SU-DHL-6 (cell line): ENCODE measurements at regions not wholly inside any gene's neighbourhood (a gene's known extent, or its start where the extent isn't known, plus 50 kb on each side); places are given as distances from the start of the nearest gene placed in this dataset.

Experiments
- H2AFZ ChIP-seq: fragments of 200-600 bp; sonication (generic); 2 replicates; pipeline ENCODE4 v1.6.1; 2014; ENCODE audit warnings: low read depth, mild to moderate bottlenecking, moderate library complexity, mixed read lengths, antibody characterized with exemption, low read length; ENCODE audit not compliant: severe bottlenecking
- H3F3A ChIP-seq: fragments of 200-600 bp; shearing (Covaris generic); 2 replicates; pipeline ENCODE4 v1.6.0; 2016; ENCODE audit warnings: antibody characterized with exemption, mild to moderate bottlenecking; ENCODE audit not compliant: insufficient read depth
- H3K27ac ChIP-seq: fragments of 200-600 bp; sonication (generic); 2 replicates; pipeline ENCODE4 v1.5.1; 2016; ENCODE audit warnings: low read depth, mild to moderate bottlenecking, low read length, moderate library complexity, mixed read lengths
- H3K27me3 ChIP-seq: fragments of 200-600 bp; sonication (generic), shearing (Covaris generic); 2 replicates; pipeline ENCODE4 v1.6.0; 2014; ENCODE audit warnings: mild to moderate bottlenecking, low read length
- H3K36me3 ChIP-seq: fragments of 200-600 bp; sonication (generic); 2 replicates; pipeline ENCODE4 v1.6.1; 2014; ENCODE audit warnings: mild to moderate bottlenecking, low read length, mixed read lengths
- H3K4me2 ChIP-seq: fragments of 300-600, 200-600 bp; shearing (Covaris generic), sonication (generic); 2 replicates; pipeline ENCODE4 v1.6.0; 2014; ENCODE audit warnings: low read length, low read depth, mild to moderate bottlenecking; ENCODE audit not compliant: poor library complexity, severe bottlenecking
- H3K4me3 ChIP-seq: fragments of 200-600 bp; sonication (generic); 2 replicates; pipeline ENCODE4 v1.5.1; 2014; ENCODE audit warnings: antibody characterized with exemption, low read length, mild to moderate bottlenecking, mixed read lengths; ENCODE audit not compliant: insufficient read depth, poor library complexity, severe bottlenecking
- H3K79me2 ChIP-seq: fragments of 200-600 bp; sonication (generic); 2 replicates; pipeline ENCODE4 v1.6.1; 2014; ENCODE audit warnings: mild to moderate bottlenecking, low read length, moderate library complexity; ENCODE audit not compliant: insufficient read depth
- H3K9ac ChIP-seq: fragments of 200-600 bp; sonication (generic); 2 replicates; pipeline ENCODE4 v1.7.0; 2014; ENCODE audit warnings: mild to moderate bottlenecking, low read length
- H3K9me2 ChIP-seq: fragments of 200-600 bp; sonication (generic); replicated peaks from 2 replicates; pipeline ENCODE4 v1.6.1; 2014; ENCODE audit warnings: low read length; ENCODE audit not compliant: insufficient read depth
- H3K9me3 ChIP-seq: fragments of 200-600 bp; sonication (generic); 2 replicates; pipeline ENCODE4 v1.6.1; 2014; ENCODE audit warnings: low read length, mixed read lengths; ENCODE audit not compliant: insufficient read depth
- H4K20me1 ChIP-seq: fragments of 200-600 bp; sonication (generic); 2 replicates; pipeline ENCODE4 v1.6.1; 2014; ENCODE audit warnings: low read depth, mild to moderate bottlenecking, antibody characterized with exemption, low read length, moderate library complexity, mixed read lengths
- EZH2phosphoT487 ChIP-seq: fragments of 200-600 bp; sonication (generic), shearing (Covaris generic); conservative IDR thresholded peaks from 2 replicates; pipeline ENCODE4 v1.6.1; 2018; ENCODE audit warnings: mild to moderate bottlenecking, antibody characterized with exemption, low read length, moderate library complexity, mixed read lengths
- TF ChIP-seq, protein P1 (sequence below): fragments of 200-600 bp; sonication (generic); IDR thresholded peaks from one replicate; pipeline ENCODE4 v1.5.1; 2017; ENCODE audit warnings: antibody characterized with exemption, mild to moderate bottlenecking, low read length, moderate library complexity; ENCODE audit not compliant: insufficient read depth, poor library complexity, severe bottlenecking

- Histone ChIP-seq H3F3A (no peaks in the 10 kb centered on the region), H4K20me1 (no peaks in the 10 kb centered on the region), H3K4me3 (no peak overlapping the region), H3K79me2 (no peaks in the 10 kb centered on the region), H3K9me2 (no peaks in the 10 kb centered on the region), H3K9me3 (no peaks in the 10 kb centered on the region), H3K4me2 (no peak overlapping the region), H3K36me3 (no peaks in the 10 kb centered on the region), H3K27ac (no peak overlapping the region), H2AFZ (no peak overlapping the region), H3K27me3 (no peaks in the 10 kb centered on the region), H3K9ac (no peak overlapping the region)
- no peak for TF ChIP-seq EZH2phosphoT487
- TF ChIP-seq, protein P1, sequence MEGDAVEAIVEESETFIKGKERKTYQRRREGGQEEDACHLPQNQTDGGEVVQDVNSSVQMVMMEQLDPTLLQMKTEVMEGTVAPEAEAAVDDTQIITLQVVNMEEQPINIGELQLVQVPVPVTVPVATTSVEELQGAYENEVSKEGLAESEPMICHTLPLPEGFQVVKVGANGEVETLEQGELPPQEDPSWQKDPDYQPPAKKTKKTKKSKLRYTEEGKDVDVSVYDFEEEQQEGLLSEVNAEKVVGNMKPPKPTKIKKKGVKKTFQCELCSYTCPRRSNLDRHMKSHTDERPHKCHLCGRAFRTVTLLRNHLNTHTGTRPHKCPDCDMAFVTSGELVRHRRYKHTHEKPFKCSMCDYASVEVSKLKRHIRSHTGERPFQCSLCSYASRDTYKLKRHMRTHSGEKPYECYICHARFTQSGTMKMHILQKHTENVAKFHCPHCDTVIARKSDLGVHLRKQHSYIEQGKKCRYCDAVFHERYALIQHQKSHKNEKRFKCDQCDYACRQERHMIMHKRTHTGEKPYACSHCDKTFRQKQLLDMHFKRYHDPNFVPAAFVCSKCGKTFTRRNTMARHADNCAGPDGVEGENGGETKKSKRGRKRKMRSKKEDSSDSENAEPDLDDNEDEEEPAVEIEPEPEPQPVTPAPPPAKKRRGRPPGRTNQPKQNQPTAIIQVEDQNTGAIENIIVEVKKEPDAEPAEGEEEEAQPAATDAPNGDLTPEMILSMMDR: no peak
Observed at GRCh38 chr5:68380078-68380477, 164.5 kb downstream of the PIK3R1 start.

GRCh38 chr5:68381060-68381459 lies 165.5 kb downstream of the PIK3R1 start:
- Histone ChIP-seq H3K27ac (no peak overlapping the region), H3K4me2 (no peak overlapping the region), H3K9me3 (no peaks in the 10 kb centered on the region)

GRCh38 chr5:68381909-68382308 lies 166.4 kb downstream of the PIK3R1 start:
- no peak overlapping the region for H3K4me3 ChIP-seq
- no peaks in the 10 kb centered on the region for H3K9me2 ChIP-seq
- no peaks in the 10 kb centered on the region for H3K79me2 ChIP-seq
- no peaks in the 10 kb centered on the region for H3F3A ChIP-seq
- H3K4me2 ChIP-seq: no peak overlapping the region
- H3K27ac ChIP-seq: no peak overlapping the region
- H3K9me3 ChIP-seq: no peaks in the 10 kb centered on the region
- TF ChIP-seq, protein P1: no peak
- TF ChIP-seq EZH2phosphoT487: no peak
- no peak overlapping the region for H3K9ac ChIP-seq
- H3K27me3 ChIP-seq: no peaks in the 10 kb centered on the region
- no peak overlapping the region for H2AFZ ChIP-seq
- no peaks in the 10 kb centered on the region for H3K36me3 ChIP-seq
- H4K20me1 ChIP-seq: no peaks in the 10 kb centered on the region

More at GRCh38 chr5:68381060-68381459, 165.5 kb downstream of the PIK3R1 start:
- no peak for TF ChIP-seq EZH2phosphoT487
- TF ChIP-seq, protein P1: no peak
- H3K36me3 ChIP-seq: no peaks in the 10 kb centered on the region
- no peaks in the 10 kb centered on the region for H3F3A ChIP-seq
- H3K79me2 ChIP-seq: no peaks in the 10 kb centered on the region
- H3K9me2 ChIP-seq: no peaks in the 10 kb centered on the region
- H4K20me1 ChIP-seq: no peaks in the 10 kb centered on the region
- H3K4me3 ChIP-seq: no peak overlapping the region
- no peak overlapping the region for H3K9ac ChIP-seq
- H2AFZ ChIP-seq: no peak overlapping the region
- H3K27me3 ChIP-seq: no peaks in the 10 kb centered on the region
